Heart left ventricle (tissue), 13 donors: ENCODE measurements at regions not wholly inside any gene's neighbourhood (a gene's known extent, or its start where the extent isn't known, plus 50 kb on each side); places are given as distances from the start of the nearest gene placed in this dataset.

Experiments used
- POLR2A ChIP-seq, 2 donors: fragments of 450-650 bp; IDR thresholded peaks; one replicate each; pipeline ENCODE4 v1.6.1; 2017; ENCODE audit warnings: antibody characterized with exemption in 2 of 2, mild to moderate bottlenecking in 2 of 2, moderate library complexity in 2 of 2
- TF ChIP-seq, protein P1 (sequence below), 12 donors: fragments of 200-600 bp; sonication (generic) in 4 of 12; IDR thresholded peaks; one replicate each; pipeline versions ENCODE4 v1.5.0 to v1.8.0; 2018 to 2022; ENCODE audit warnings: antibody characterized with exemption in 12 of 12, mild to moderate bottlenecking in 5 of 12
- donor health status: ischemic (EF 13 %, LVEDD 7.1; RV severe dilation, severe dysfunction).
- donor health status: DM: no; HTN: yes; CAD: no.
- donor health status: DM: no; HTN: no; CAD: no.
- donor health status: ischemic (EF 25% LVEDD 6.9; RV normal size, moderate dysfunction).
- donor health status: ischemic (EF 25% LVEDD 5.7; RV mildly dilated, moderate dysfunction).
- donor health status: ischemic (EF 35%, LVEDD 5.7; RV mildly dilated, moderate dysfunction).
- donor health status: nonischemic (EF 11% LVEDD 7.7; RV severe dilation, severe dysfunction).
- donor health status: DM: yes; HTN: yes; CAD: no.
- donor health status: PGD.
- donor health status: ischemic (EF 29% LVEDD 5.4; RV normal size, mild dysfunction).
- donor health status: nonischemic (EF 23%, LVEDD 6.1; RV moderate dilation, normal function).

- no peak for TF ChIP-seq POLR2A (IDR thresholded peaks at IDR 0.05)
- TF ChIP-seq, protein P1, sequence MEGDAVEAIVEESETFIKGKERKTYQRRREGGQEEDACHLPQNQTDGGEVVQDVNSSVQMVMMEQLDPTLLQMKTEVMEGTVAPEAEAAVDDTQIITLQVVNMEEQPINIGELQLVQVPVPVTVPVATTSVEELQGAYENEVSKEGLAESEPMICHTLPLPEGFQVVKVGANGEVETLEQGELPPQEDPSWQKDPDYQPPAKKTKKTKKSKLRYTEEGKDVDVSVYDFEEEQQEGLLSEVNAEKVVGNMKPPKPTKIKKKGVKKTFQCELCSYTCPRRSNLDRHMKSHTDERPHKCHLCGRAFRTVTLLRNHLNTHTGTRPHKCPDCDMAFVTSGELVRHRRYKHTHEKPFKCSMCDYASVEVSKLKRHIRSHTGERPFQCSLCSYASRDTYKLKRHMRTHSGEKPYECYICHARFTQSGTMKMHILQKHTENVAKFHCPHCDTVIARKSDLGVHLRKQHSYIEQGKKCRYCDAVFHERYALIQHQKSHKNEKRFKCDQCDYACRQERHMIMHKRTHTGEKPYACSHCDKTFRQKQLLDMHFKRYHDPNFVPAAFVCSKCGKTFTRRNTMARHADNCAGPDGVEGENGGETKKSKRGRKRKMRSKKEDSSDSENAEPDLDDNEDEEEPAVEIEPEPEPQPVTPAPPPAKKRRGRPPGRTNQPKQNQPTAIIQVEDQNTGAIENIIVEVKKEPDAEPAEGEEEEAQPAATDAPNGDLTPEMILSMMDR (IDR thresholded peaks at IDR 0.05): no peak
Observed at GRCh38 chrY:16562491-16562890, 1317.5 kb downstream of the CDY2B start.
